ENCODE measurements at regions not wholly inside any gene's neighbourhood (a gene's known extent, or its start where the extent isn't known, plus 50 kb on each side); places are given as distances from the start of the nearest gene placed in this dataset.
"Not testable (repeated sequence)": the region's sequence is repeated elsewhere in the genome, so short reads cannot be mapped to it uniquely, and the experiment has no call there.

GRCh38 chr12:68443695-68444094 lies 111.5 kb upstream of the MDM1 start:
- TF ChIP-seq CTCF (IDR thresholded peaks at IDR 0.05; ENCODE audit: insufficient read depth, low read length, poor library complexity, severe bottlenecking); EZH2phosphoT487 (conservative IDR thresholded peaks at IDR 0.05; ENCODE audit: low read length): not testable (repeated sequence)
